Gastroesophageal sphincter (tissue), 3 donors: ENCODE measurements at regions not wholly inside any gene's neighbourhood (a gene's known extent, or its start where the extent isn't known, plus 50 kb on each side); places are given as distances from the start of the nearest gene placed in this dataset.

ENCODE experiments used
- CTCF ChIP-seq, 4 experiments: fragments of 200-600 bp in 2 of 4; fragments of 450-650 bp in 2 of 4; sonication (generic) in 1 of 4; IDR thresholded peaks; one replicate each; pipeline ENCODE4 v1.5.1; 2017 to 2019; ENCODE audit warnings: antibody characterized with exemption in 4 of 4, mild to moderate bottlenecking in 2 of 4, moderate library complexity in 2 of 4
- EP300 ChIP-seq: sonication (generic); formaldehyde crosslinking; IDR thresholded peaks from one replicate; pipeline ENCODE4 v1.6.1; 2017; ENCODE audit warnings: antibody characterized with exemption, mild to moderate bottlenecking
- POLR2A ChIP-seq, 2 donors: fragments of 450-650 bp; IDR thresholded peaks; one replicate each; pipeline ENCODE4 v1.6.1; 2017; ENCODE audit warnings: antibody characterized with exemption in 2 of 2, mild to moderate bottlenecking in 2 of 2, moderate library complexity in 1 of 2
- POLR2AphosphoS5 ChIP-seq: sonication (generic); formaldehyde crosslinking; IDR thresholded peaks from one replicate; pipeline ENCODE4 v1.6.1; 2017; ENCODE audit warnings: antibody characterized with exemption

GRCh38 chrX:97766501-97767095 is 882.9 kb downstream of the RPA4 start:
- no peak for TF ChIP-seq CTCF (IDR thresholded peaks at IDR 0.05)
- TF ChIP-seq EP300: no peak
- TF ChIP-seq POLR2AphosphoS5: no peak
- TF ChIP-seq POLR2A (IDR thresholded peaks at IDR 0.05): no peak
